ENCODE measurements at regions not wholly inside any gene's neighbourhood (a gene's known extent, or its start where the extent isn't known, plus 50 kb on each side); places are given as distances from the start of the nearest gene placed in this dataset.
"Not testable (repeated sequence)": the region's sequence is repeated elsewhere in the genome, so short reads cannot be mapped to it uniquely, and the experiment has no call there.

DNA sequence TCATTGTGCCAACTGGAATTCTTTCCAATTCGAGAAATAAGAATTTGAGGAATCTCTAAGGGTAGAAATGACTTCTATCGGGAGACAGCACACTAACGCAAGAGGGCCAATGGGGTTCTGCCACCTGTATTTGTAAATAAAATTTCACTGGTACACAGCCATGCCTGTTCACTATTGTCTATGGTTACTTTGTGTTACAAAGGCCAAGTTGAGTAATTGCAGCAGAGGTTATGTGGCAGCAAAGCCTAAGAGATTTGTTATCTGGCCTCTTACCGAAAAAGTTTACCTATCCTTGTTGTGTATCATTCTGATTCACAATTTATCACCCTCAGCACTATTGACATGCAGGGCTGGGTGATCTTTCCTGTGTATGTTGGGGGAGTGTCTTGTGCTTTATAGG lies 278.0 kb downstream of the KLF5 start:
- DNase-seq (ENCODE audit: low spot score), result no peak

DNA sequence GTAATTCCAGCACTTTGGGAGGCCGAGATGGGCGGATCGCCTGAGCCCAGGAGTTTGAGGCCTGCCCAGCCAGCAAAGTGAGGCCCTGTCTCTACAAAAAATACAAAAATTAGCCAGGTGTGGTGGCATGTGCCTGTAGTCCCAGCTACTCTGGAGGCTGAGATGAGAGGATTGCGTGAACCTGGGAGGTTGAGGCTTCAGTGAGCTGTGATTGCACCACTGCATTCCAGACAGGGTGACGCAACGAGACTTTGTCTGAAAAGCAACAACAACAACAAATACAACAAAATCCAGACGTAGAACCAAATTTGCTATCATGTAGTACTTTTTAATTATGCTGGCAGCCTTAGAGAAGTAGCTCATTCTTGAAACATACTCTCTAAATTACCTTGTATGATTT lies 277.1 kb downstream of the KLF5 start:
- DNase-seq (ENCODE audit: low spot score), result no peak

DNA sequence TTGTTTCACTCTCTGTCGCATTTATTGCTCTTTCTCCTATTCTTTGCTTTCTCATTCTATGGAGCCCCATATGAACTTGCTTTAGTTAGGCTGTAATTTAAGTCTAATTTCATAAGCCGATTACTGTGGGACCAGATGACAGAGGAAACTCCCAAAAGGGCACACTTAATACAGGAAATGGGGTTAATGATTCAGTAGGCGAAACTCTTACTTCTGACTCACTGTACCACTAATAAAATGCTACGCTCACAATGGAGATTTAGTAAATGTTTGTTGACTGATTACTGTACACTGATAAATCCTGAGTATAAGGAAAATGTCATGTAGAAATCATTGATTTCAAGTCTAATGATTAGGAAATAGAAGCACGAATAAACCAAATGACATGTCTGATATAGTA lies 276.4 kb downstream of the KLF5 start:
- no peak for DNase-seq (ENCODE audit: low spot score)

DNA sequence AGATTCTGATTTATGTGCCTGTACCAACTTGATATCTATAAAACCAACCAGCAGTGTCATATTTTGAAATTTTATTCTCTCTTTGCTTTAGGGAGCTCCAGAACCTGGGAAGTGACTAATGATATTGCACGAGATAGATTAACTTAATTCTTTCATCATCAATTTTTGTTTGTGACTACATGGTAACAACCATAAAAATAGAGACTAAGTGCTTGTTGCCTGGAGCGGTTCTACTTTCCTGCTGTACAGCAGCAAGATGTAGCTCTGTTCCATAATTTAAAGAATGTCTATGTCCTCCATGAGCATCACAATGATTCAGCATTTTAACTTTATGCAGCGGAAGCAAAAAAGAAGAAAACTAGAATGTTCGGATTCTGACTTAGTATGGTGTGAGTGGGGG lies 275.6 kb downstream of the KLF5 start:
- no peak for DNase-seq (ENCODE audit: low spot score)

DNA sequence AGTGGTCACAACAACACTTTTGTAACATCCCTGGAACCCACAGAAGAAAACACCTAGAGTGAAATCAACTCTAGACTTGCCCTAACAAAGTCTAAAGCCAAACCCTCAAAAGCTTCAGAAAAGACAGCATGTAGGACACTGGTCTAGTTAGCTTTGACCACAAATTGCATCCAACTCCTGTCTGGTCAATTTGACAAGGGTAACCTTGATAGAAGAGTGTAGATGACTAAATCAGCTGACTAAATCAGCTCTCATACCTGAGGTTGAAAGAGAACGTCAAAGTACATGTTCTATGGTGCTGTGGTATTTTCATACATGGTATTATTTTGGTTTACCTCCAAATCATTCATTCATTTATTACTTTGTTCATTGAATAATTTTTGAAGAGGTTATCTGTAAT lies 272.8 kb downstream of the KLF5 start:
- DNase-seq (ENCODE audit: low spot score), result no peak

DNA sequence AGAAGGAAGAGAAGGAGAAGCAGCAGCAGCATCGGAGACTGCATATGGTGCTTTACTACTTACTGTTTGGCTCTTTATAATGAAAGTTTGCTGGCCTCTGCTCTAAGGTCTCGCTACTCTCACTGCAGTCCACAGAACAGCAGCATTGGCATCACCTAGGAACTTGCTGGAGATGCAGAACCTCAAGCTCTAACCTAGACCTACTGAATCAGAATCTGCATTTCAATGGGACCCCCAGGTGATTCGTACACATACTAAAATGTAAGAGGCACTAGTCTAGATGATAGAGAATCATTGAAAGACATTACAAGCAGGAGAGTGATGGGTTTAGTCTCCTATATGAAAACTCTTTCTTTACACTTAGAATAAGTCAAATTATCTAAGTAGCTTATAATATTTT lies 270.6 kb downstream of the KLF5 start:
- DNase-seq (ENCODE audit: low spot score), result no peak

DNA sequence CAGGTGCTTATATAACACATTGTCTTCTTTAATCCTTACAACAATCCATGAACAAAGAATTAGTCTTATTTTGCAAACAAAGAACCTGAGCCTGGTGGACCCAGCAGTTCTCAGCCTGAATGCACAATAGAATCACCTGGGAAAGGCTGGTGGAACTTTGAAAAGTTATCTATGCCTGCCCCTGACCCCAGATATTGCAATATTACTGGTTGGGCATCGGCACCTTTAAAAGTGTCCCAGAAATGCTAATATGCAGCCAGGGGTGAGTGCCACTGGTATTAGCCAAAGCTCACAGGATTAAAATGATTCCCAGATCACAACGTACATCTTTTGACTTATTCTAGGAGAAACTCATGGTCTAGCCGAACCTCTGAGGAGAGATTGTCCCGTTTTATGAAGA lies 268.8 kb downstream of the KLF5 start:
- DNase-seq (ENCODE audit: low spot score), result no peak

DNA sequence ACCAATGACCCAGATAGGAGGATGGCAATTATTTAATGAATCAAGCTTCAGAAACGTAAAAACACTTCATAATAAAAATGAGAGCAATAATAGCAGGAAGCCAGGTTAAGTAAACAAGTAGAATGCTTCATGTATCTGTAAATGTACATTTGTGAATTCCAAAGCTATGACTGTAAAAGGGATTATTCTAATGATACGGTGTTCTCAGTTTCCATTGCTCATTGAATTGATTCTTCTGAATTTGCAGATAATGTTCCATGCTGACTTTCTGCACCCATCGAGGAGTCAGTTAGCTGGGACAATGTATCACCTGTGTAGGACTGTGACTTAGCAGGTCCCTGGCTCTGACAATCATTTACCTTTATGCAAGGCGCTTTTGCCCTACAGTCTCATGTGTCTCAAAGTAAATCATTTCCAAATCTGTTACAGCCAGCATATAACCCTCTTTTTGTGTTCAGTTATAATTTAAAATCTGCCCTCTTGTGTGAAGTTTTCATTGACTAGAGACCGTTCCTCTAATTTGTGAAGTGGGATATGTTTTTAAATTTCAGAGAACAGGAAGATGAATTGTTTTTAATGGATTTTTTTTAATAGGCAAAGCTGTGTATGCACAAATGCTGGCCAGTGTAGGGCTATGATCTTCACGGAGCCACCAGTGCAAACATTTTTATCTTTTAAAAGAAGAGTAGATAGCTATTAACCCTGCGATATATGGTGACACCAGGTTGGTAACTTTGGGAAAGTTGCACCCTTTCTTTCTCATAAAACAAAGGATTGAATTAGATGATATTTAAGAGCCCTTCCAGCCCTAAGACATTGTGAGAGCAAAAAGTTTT lies 267.1 kb downstream of the KLF5 start:
- no peak for DNase-seq (ENCODE audit: low spot score)

DNA sequence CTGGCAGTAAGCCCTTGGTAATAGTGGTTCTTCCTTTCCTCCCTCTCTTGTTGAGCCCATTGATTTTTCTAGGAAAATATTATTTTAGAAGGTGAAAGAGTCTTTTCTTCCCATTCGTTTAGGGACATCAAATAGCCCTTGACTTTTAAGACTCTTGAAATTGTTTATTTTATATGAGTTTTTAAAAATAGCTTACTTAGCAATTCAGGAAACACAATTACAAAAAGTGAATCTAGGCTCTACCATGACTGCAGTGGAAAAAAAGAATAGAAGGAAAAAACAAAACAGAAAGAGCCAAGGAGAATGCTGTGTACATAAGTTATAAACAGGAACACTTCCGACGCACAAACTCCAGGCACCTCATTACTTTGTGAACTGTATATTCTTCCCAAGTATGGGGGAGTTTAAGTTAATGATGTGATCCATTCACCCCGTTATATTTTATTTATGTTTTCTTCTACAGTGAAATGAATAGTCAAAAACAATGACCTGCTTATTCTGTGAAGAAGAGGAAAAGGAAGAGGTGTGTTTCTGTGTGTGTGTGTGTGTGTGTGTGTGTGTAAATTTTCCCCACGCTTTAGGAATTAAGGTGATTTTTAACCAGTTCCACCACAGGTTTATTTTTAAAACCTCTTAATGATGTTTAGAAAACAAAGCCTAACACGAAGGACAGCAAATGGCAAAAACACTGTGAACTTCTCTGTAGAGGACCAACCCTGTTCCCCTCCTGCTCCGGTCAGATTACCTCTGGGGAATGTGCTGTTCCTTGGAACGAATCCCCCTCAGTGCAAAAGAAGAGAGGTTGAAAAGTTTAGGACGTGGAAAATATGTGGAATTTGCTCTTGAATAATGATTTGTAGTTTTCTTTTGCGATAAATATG lies 266.3 kb downstream of the KLF5 start:
- DNase-seq (ENCODE audit: low spot score), result no peak

DNA sequence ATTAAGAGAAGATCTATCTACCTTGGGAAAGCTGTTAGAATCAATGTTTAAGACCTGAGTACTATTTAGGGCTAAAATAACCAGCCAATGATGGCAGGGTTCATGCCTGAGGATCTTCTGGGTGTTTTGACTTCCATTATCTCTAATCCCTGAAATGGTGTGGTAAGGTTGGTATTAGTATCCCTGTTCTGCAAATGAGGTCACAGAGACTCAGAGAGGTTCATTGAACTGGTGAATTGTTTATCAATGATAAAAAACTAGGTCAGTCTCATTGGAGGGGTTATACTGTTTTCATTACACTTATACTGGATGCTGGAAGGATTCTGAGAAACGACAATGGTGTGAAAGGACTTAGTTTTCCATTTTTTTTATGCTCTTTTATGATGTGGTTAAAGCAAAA lies 264.8 kb downstream of the KLF5 start:
- no peak for DNase-seq (ENCODE audit: low spot score)

DNA sequence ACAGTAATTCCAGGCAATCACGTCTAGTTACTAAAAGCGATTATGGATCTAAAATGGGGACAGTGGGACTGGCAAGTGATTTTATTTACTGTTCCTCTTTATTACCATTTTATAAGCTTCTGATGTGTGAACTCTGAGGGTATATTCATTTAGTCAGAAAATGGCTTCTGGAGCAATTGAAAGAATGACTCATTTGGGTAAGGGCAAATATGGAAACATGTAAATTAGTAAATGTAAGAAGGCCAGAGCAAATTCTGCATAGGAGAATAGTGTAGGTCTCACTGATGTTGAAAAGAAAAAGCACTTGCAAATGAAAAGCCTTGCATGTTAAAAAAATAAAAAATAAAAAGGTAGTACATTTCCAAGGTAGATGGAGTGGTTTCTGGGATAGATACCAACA lies 262.2 kb downstream of the KLF5 start:
- no peak for DNase-seq (ENCODE audit: low spot score)

DNA sequence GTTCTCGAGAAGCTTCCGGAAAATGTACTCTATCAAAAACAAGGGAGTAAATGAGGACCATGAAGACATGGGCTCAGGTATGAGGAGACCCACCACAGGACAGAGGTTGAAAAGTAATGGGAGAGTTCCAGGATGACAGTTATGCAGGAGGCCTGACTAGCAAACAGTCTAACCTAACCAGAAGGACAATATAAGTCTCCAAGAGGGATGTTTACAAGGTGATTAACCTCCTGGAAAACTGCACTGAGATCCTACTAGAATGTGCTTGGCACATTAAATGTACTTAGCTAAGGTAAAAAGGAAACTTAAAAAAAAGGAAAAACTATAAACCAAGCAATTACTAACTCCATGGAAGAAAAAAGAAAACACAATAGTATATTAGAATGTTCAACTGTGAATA lies 258.3 kb downstream of the KLF5 start:
- DNase-seq (ENCODE audit: low spot score), result no peak

DNA sequence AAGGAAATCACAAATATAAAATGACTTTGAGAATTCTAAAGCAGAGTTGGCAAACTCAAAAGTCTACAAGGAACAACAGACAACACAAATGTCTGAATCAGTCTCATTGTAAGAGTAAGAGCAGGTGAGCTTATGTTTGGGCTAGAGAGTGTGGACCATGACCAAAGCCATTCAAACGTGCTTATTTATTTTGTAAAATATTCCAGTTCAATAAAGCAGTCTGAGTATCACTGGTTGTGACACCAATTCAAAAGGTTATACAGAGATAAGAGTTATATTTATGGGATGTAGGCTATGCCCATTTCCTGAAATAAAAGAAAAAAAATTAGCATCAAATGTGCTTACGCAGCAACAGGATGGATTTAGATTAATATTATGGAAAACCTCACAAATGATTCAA lies 251.6 kb downstream of the KLF5 start:
- DNase-seq (ENCODE audit: low spot score), result no peak

DNA sequence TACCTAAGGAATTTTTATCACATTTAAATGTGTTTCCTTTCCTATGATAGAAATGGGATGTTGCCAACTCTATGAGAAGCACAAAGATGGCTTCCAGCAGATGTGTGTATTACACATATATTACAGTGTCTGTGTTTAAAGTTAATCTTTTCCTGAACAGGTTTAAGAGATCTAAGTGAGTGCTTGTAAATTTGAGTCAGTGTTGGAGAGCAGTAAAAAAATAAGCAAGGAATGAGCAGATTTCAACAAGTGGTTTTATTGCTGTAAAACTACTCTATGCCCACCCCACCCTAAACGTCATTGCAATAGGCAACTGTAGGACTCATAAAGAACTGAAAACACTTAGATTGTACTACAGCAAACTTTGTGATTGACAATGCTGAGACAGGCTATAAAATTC lies 248.7 kb downstream of the KLF5 start:
- no peak for DNase-seq (ENCODE audit: low spot score)

DNA sequence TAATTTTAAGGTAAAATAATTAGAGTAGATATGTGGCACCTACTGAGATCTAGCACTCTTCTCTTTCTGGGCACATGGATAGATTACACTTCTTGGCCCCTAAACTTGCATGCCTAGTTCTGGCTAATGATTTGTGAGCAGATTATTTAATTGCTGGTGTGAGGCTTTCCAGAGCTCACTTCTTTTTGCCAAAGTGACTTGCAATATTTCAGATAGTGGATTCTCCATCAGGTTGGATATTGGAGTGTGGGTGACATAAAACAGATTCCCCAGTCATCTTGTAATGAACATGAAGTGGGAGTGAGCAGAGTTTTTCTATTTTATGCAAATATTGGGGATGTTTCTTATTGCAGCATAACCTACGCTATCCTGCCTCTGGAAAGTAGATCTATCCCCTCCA lies 247.9 kb downstream of the KLF5 start:
- DNase-seq (ENCODE audit: low spot score), result no peak

DNA sequence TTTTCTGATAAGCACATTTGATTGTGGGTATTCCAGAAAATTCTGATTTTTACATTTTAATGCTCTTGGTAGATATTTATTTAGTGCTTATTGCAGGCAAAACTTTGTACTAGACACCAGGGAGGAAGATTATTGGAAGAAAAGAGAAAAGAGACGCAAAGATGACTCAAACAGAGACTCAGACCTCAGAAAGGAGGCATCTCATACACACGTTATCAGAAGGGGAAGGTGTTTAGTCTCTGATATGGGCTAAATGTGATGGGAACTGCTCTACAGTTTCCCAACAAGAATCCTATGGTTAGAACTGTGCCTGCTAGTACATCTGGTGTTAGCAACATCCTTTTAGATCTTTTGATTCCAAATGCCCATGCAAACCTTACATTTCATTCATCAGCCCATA lies 245.6 kb downstream of the KLF5 start:
- DNase-seq (ENCODE audit: low spot score), result no peak

DNA sequence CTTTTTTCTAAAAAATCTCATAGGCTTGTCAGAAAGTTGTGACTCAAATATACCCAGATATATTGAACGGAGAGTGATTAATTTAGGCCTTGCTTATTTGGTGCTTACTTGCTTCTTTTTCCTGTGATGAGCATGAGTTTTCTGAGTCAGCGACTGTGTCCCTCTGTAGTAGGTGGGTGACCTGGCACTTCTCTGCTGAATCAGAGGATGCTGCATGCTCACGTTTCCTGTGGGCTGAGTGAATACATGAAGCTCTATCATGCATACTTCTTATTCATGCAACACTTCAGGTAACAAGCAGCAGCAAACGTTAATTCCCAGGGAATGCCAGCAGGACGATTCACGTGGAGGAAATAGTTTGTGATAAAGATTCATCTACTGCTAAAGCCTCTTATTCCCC lies 245.0 kb downstream of the KLF5 start:
- no peak for DNase-seq (ENCODE audit: low spot score)

DNA sequence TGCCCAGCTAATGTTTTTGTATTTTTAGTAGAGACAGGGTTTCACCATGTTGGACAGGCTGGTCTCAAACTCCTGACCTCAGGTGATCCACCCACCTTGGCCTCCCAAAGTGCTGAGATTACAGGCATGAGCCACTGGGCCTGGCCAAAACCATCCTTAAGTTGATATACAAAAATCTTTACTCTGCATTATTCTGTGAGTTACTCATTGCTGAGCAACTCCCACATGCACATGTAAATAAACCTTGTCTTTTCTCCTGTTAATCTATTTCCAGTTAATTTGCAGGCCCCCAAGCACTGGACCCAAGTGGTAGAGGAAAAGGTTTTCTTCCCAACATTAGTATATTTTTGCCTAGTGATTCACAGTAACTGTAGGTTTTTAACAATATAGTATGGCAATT lies 242.8 kb downstream of the KLF5 start:
- DNase-seq (ENCODE audit: low spot score), result not testable (repeated sequence)

DNA sequence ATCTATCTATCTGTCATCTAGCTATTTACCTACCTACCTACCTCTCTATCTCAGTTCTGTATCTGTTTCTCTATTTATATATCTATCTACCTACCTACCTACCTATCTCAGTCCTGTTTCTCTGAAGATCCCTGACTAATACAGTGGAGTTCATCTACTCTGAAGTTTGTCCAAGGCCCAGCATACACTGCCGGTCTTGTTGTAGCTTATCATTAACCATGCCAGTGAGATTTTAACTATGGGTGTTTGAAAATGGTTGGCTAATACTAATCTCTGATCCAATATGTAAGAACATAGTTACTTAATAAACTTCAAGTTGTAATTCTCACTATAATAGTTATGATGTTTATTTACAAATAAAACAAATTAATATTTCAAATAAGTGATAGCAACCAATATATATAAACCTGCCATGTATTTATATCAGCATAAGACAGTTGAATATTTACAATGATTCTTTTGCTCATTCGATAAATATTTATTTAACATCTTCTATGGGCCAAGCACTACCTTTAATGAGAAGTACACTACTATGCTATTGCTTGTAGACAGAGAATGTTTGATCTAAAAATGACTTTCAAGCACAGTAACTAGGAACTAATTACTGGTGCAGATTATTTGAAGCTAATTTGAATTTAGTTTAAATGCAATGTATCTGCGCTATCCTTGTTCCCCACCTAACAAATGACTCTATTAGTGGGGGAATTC lies 242.1 kb downstream of the KLF5 start:
- DNase-seq (ENCODE audit: low spot score), result peak; percentile 14

DNA sequence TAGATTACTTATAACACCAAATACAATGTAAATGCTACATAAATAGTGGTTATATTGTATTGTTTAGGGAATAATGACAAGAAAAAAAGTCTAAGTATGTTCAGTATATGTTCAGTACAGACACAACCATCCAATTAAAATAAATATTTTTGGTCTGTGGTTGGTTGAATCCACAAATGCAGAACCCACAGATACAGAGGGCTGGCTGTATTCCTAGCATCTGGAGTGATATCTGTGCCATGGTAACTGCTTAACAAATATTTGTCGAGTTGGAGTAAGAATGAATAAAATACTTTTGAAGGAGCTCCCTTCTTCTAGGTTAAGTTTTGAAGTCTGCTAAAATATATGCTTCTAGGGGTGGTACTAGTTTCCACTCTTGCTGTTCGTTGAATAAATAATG lies 241.0 kb downstream of the KLF5 start:
- no peak for DNase-seq (ENCODE audit: low spot score)

DNA sequence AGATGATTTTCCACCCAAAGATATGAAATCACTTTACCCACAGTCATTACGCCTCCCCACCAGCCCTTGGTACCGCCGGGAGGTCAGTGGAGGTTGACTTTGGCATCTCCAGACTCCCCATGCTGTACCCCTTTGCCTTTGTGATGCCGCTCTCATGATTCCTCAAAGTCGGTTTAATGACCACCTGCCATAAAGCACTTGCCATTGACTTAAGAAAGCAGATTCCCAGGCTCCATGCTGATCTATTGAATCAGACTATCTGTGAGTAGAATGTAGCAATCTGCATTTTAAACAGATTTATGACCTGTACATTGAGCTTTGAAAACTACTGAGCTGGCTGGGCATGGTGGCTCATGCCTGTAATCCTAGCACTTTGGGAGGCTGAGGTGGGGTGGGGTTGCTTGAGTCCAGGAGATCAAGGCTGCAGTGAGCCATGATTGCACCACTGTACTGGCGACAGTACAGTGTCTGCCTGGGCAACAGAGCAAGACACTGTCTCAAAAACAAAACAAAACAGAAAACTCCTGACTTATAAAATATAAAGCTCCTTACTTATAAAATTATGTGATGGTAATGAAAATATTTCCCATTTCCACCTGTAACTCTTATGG lies 235.2 kb downstream of the KLF5 start:
- no peak for DNase-seq (ENCODE audit: low spot score)

DNA sequence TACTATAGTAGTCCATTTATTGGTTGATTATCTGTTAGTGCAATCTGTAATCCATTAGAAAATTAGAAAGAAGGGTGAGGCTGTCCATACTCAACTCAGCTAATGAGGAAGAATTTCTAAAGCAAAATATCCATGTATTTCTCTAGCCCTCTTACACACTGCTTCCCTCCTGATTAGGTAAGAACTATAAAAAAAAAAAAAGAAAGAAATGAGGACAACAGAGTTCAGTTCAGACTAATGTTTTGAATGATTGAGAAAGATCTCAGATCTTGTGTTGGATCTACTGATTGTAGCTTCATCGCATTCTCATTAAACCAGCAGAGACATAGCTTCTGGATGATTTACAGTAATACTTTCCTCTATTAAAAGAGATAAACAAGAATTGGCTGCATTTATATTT lies 233.3 kb downstream of the KLF5 start:
- DNase-seq (ENCODE audit: low spot score), result no peak
